GM12878 (cell line): ENCODE measurements at regions not wholly inside any gene's neighbourhood (a gene's known extent, or its start where the extent isn't known, plus 50 kb on each side); places are given as distances from the start of the nearest gene placed in this dataset.

Experiments
- ATAC-seq: fragments of 200-7000 bp; cut with Tn5 transposase; 3 replicates; pipeline ENCODE4 v1.9.1; 2020; ENCODE audit warnings: mild to moderate bottlenecking, moderate library complexity
- BruUV-seq: library from RNA; stranded (reverse); fragments of 400-500 nt; replicated peaks from 2 replicates; lab custom pipeline; 2021; lab: Mats Ljungman, UMichigan
- CTCF ChIA-PET: fragments of 300-600 bp; sonication (Branson Sonifier 250); formaldehyde crosslinking; extraction: SDS; loops from one replicate; lab custom pipeline; 2021; ENCODE audit warnings: inconsistent platforms; lab: Yijun Ruan, JAX
- POLR2A ChIA-PET: fragments of 350-600 bp; formaldehyde crosslinking; extraction: SDS; loops from one replicate; lab custom pipeline; 2021; ENCODE audit warnings: inconsistent platforms; lab: Charles Lee
- RAD21 ChIA-PET: fragments of 300-600 bp; sonication (Branson Sonifier 250); formaldehyde crosslinking; loops from one replicate; lab custom pipeline; 2023; ENCODE audit warnings: antibody characterized with exemption; ENCODE audit not compliant: unreplicated experiment; lab: Charles Lee
- SMC1A ChIA-PET: fragments of 300-600 bp; sonication (Branson Sonifier 250); formaldehyde crosslinking; loops from one replicate; lab custom pipeline; 2023; ENCODE audit not compliant: unreplicated experiment, uncharacterized antibody; lab: Charles Lee
- DNase-seq: peaks from one replicate; pipeline ENCODE4 v3.0.0-alpha.2; 2011; ENCODE audit warnings: low read depth, low spot score
- FAIRE-seq: peaks from 3 replicates; lab custom pipeline; 2011; peaks lifted over from hg19 to GRCh38; lab: Jason Lieb, UNC
- H2AFZ ChIP-seq: 2 replicates; pipeline ENCODE4 v1.6.0; 2011; ENCODE audit warnings: low read depth, low read length, control low read depth; ENCODE audit not compliant: control insufficient read depth
- H3K27ac ChIP-seq: 2 replicates; pipeline ENCODE4 v1.5.1; 2011; ENCODE audit warnings: control low read depth; ENCODE audit not compliant: control insufficient read depth, insufficient read depth
- H3K27me3 ChIP-seq, 2 experiments: replicated peaks in 1 of 2; 2 replicates each; pipeline versions ENCODE4 v1.6.0 to v1.6.1; 2011; ENCODE audit warnings: low read length in 1 of 2; ENCODE audit not compliant: control insufficient read depth in 2 of 2, insufficient read depth in 2 of 2
- H3K36me3 ChIP-seq, 2 experiments: 2 replicates each; pipeline ENCODE4 v1.5.1; 2011; ENCODE audit warnings: low read length in 1 of 2; ENCODE audit not compliant: control insufficient read depth in 2 of 2, insufficient read depth in 2 of 2
- H3K4me1 ChIP-seq: 2 replicates; pipeline ENCODE4 v1.6.1; 2011; ENCODE audit warnings: mild to moderate bottlenecking, low read length, moderate library complexity, mixed read lengths; ENCODE audit not compliant: control insufficient read depth, insufficient read depth
- H3K4me2 ChIP-seq: 2 replicates; pipeline ENCODE4 v1.6.0; 2011; ENCODE audit warnings: control low read depth; ENCODE audit not compliant: control insufficient read depth, insufficient read depth
- H3K4me3 ChIP-seq: fragments of 200-600 bp; sonication (generic); 2 replicates; pipeline ENCODE4 v1.5.1; 2016
- H3K79me2 ChIP-seq: 2 replicates; pipeline ENCODE4 v1.6.0; 2011; ENCODE audit warnings: low read length; ENCODE audit not compliant: control insufficient read depth, insufficient read depth
- H3K9ac ChIP-seq: 2 replicates; pipeline ENCODE4 v1.8.0; 2011; ENCODE audit warnings: low read length, control low read depth, mixed read lengths; ENCODE audit not compliant: control insufficient read depth, insufficient read depth
- H3K9me3 ChIP-seq: replicated peaks from 3 replicates; pipeline ENCODE4 v1.5.1; 2011; ENCODE audit warnings: mild to moderate bottlenecking, low read length; ENCODE audit not compliant: control insufficient read depth, insufficient read depth
- H4K20me1 ChIP-seq: 2 replicates; pipeline ENCODE4 v1.6.0; 2011; ENCODE audit not compliant: control insufficient read depth, insufficient read depth
- ASH2L ChIP-seq: fragments of 300-600, 200-600 bp; sonication (generic); IDR thresholded peaks from 2 replicates; pipeline ENCODE4 v1.6.1; 2017; ENCODE audit warnings: low read depth, mild to moderate bottlenecking, borderline replicate concordance
- BCLAF1 ChIP-seq: fragments of 450-650 bp; IDR thresholded peaks from 2 replicates; pipeline ENCODE4 v1.6.1; 2017; ENCODE audit warnings: antibody characterized with exemption, mild to moderate bottlenecking, moderate library complexity
- BHLHE40 ChIP-seq, 2 experiments: fragments of 450-650 bp in 1 of 2; IDR thresholded peaks; 2 replicates each; pipeline ENCODE4 v1.6.1; 2011 to 2017; ENCODE audit warnings: low read depth in 2 of 2, borderline replicate concordance in 1 of 2, improper control_type of control experiment in 1 of 2, low read length in 1 of 2, mild to moderate bottlenecking in 1 of 2
- CBX3 ChIP-seq: fragments of 200-600 bp; sonication (generic); IDR thresholded peaks from 2 replicates; pipeline ENCODE4 v1.6.1; 2016; ENCODE audit warnings: low read depth, borderline replicate concordance
- DPF2 ChIP-seq: fragments of 450-650 bp; IDR thresholded peaks from 2 replicates; pipeline ENCODE4 v1.6.1; 2017; ENCODE audit warnings: mild to moderate bottlenecking
- EED ChIP-seq: sonication (generic); IDR thresholded peaks from 2 replicates; pipeline ENCODE4 v1.6.1; 2016; ENCODE audit warnings: antibody characterized with exemption, low read depth
- ELK1 ChIP-seq: IDR thresholded peaks from 2 replicates; pipeline ENCODE4 v1.6.1; 2012; ENCODE audit warnings: low read depth, low read length, improper control_type of control experiment
- IRF3 ChIP-seq: fragments of 450-650 bp; IDR thresholded peaks from 2 replicates; pipeline ENCODE4 v1.6.1; 2014; ENCODE audit warnings: mild to moderate bottlenecking
- KLF5 ChIP-seq: fragments of 450-650 bp; IDR thresholded peaks from 2 replicates; pipeline ENCODE4 v1.6.1; 2014; ENCODE audit warnings: mild to moderate bottlenecking; ENCODE audit not compliant: partially characterized antibody
- MAX ChIP-seq: IDR thresholded peaks from 2 replicates; pipeline ENCODE4 v1.6.1; 2012; ENCODE audit warnings: low read depth, low read length, improper control_type of control experiment
- MXI1 ChIP-seq: fragments of 150-350 bp; IDR thresholded peaks from 2 replicates; pipeline ENCODE4 v1.6.1; 2011; ENCODE audit warnings: low read depth, mild to moderate bottlenecking, inconsistent platforms, low read length, improper control_type of control experiment
- NR2C1 ChIP-seq: fragments of 450-650 bp; IDR thresholded peaks from 2 replicates; pipeline ENCODE4 v1.6.1; 2017; ENCODE audit warnings: antibody characterized with exemption, mild to moderate bottlenecking, moderate library complexity
- POLR2AphosphoS5 ChIP-seq: IDR thresholded peaks from 2 replicates; pipeline ENCODE4 v1.6.1; 2011; ENCODE audit warnings: mild to moderate bottlenecking, low read length, inconsistent platforms
- PRDM15 ChIP-seq: fragments of 450-650 bp; formaldehyde crosslinking; IDR thresholded peaks from 2 replicates; pipeline ENCODE4 v1.4.0; 2020; ENCODE audit warnings: mild to moderate bottlenecking, moderate library complexity
- RCOR1 ChIP-seq: conservative IDR thresholded peaks from 2 replicates; pipeline ENCODE4 v1.6.1; 2012; ENCODE audit warnings: low read depth, low read length, improper control_type of control experiment
- USF2 ChIP-seq: IDR thresholded peaks from 2 replicates; pipeline ENCODE4 v1.6.1; 2011; ENCODE audit warnings: low read depth, low read length, improper control_type of control experiment, borderline replicate concordance
- WGBS: methylation state at CpG from one replicate; pipeline ENCODE4 v1.1.6; 2016; ENCODE audit warnings: low lambda C conversion rate; ENCODE audit not compliant: insufficient replicate concordance, insufficient coverage; ENCODE audit errors: missing lambda C conversion rate; 5-methylcytosine and 5-hydroxymethylcytosine counted together
- in situ Hi-C: fragments of 300-500 bp; cut with MboI; formaldehyde crosslinking; loops from 9 replicates; pipeline ENCODE4 v1.14.3; 2018; ENCODE audit warnings: mixed read lengths
- intact Hi-C: fragments of 100-400 bp; cut with micrococcal nuclease; formaldehyde crosslinking; loops from one replicate; pipeline ENCODE4 v1.14.2; 2022; ENCODE audit not compliant: unreplicated experiment

GRCh38 chr6:62942000-62942399 lies 269.3 kb upstream of the FKBP1C start:
- in situ Hi-C loops, result no loop called here
- WGBS, result 27% methylated on average over 3 of the region's 3 CpGs
- Histone ChIP-seq H3K36me3 (no peaks in the 10 kb centered on the region), H4K20me1 (no peaks in the 10 kb centered on the region), H3K4me2 (no peak overlapping the region), H3K79me2 (no peaks in the 10 kb centered on the region), H2AFZ (no peak overlapping the region), H3K27ac (no peak overlapping the region), H3K9me3 (no peaks in the 10 kb centered on the region), H3K4me1 (no peaks in the 10 kb centered on the region), H3K9ac (no peak overlapping the region), H3K27me3 (no peaks in the 10 kb centered on the region), H3K4me3 (no peak overlapping the region)
- no peak for FAIRE-seq
- intact Hi-C loops, result no loop called here
- POLR2A ChIA-PET, result no interaction called here
- no peak for ATAC-seq
- no TSS peak for BruUV-seq
- SMC1A ChIA-PET, result no interaction called here
- CTCF ChIA-PET, result no interaction called here
- DNase-seq, result no peak
- RAD21 ChIA-PET, result no interaction called here
- TF ChIP-seq MAX, result no peak
- no peak for TF ChIP-seq POLR2AphosphoS5
- no peak for TF ChIP-seq BCLAF1
- no peak for TF ChIP-seq IRF3
- no peak for TF ChIP-seq EED
- TF ChIP-seq PRDM15 (CRISPR knock-in tag), result no peak
- TF ChIP-seq KLF5, result no peak
- no peak for TF ChIP-seq NR2C1
- TF ChIP-seq DPF2, result no peak
- no peak for TF ChIP-seq USF2
- no peak for TF ChIP-seq RCOR1
- TF ChIP-seq ELK1, result no peak
- TF ChIP-seq BHLHE40 (IDR thresholded peaks at IDR 0.05; ENCODE audit: borderline replicate concordance in 1 of 2, low read depth in 2 of 2, low read length in 1 of 2), result no peak
- no peak for TF ChIP-seq ASH2L
- no peak for TF ChIP-seq MXI1
- TF ChIP-seq CBX3, result no peak
